OCI-LY1 (cell line): ENCODE measurements at regions not wholly inside any gene's neighbourhood (a gene's known extent, or its start where the extent isn't known, plus 50 kb on each side); places are given as distances from the start of the nearest gene placed in this dataset.

Source experiments
- H2AFZ ChIP-seq: fragments of 200-600 bp; sonication (generic), shearing (Covaris generic); 2 replicates; pipeline ENCODE4 v1.6.0; 2014; ENCODE audit warnings: antibody characterized with exemption, mild to moderate bottlenecking, low read length
- H3F3A ChIP-seq: fragments of 200-600 bp; sonication (generic), shearing (Covaris generic); 2 replicates; pipeline ENCODE4 v1.6.0; 2014; ENCODE audit warnings: mild to moderate bottlenecking, antibody characterized with exemption, low read length, moderate library complexity; ENCODE audit not compliant: insufficient read depth
- H3K27ac ChIP-seq: fragments of 200-600 bp; sonication (generic); 2 replicates; pipeline ENCODE4 v1.5.1; 2014; ENCODE audit warnings: low read length, mixed run types, mild to moderate bottlenecking, low read depth; ENCODE audit not compliant: poor library complexity, severe bottlenecking
- H3K27me3 ChIP-seq: fragments of 200-600 bp; sonication (generic); 2 replicates; pipeline ENCODE4 v1.6.0; 2014; ENCODE audit warnings: antibody characterized with exemption, mild to moderate bottlenecking, low read length, moderate library complexity; ENCODE audit not compliant: insufficient read depth
- H3K36me3 ChIP-seq: fragments of 200-600 bp; sonication (generic); 2 replicates; pipeline ENCODE4 v1.6.1; 2014; ENCODE audit warnings: mild to moderate bottlenecking, antibody characterized with exemption, low read length, moderate library complexity, mixed read lengths; ENCODE audit not compliant: insufficient read depth
- H3K4me1 ChIP-seq: fragments of 200-600 bp; sonication (generic); 2 replicates; pipeline ENCODE4 v1.5.1; 2014; ENCODE audit warnings: mild to moderate bottlenecking, low read length, moderate library complexity; ENCODE audit not compliant: insufficient read depth, severe bottlenecking
- H3K4me2 ChIP-seq: fragments of 200-600 bp; sonication (generic), shearing (Covaris generic); 2 replicates; pipeline ENCODE4 v1.6.1; 2014; ENCODE audit warnings: low read length
- H3K4me3 ChIP-seq: fragments of 200-600 bp; sonication (generic); 2 replicates; pipeline ENCODE4 v1.5.1; 2014; ENCODE audit warnings: low read length, low read depth, mild to moderate bottlenecking, mixed read lengths; ENCODE audit not compliant: poor library complexity, severe bottlenecking
- H3K79me2 ChIP-seq: fragments of 200-600 bp; shearing (Covaris generic); 2 replicates; pipeline ENCODE4 v1.6.1; 2016; ENCODE audit warnings: mixed run types, low read length, mixed read lengths; ENCODE audit not compliant: insufficient read depth
- H3K9ac ChIP-seq: fragments of 200-600 bp; sonication (generic), shearing (Covaris generic); 2 replicates; pipeline ENCODE4 v1.6.1; 2014; ENCODE audit warnings: mild to moderate bottlenecking, low read length, mixed read lengths
- H3K9me2 ChIP-seq: fragments of 200-600 bp; sonication (generic), shearing (Covaris generic); 2 replicates; pipeline ENCODE4 v1.6.1; 2014; ENCODE audit warnings: low read depth, mild to moderate bottlenecking, low read length, mixed read lengths
- H3K9me3 ChIP-seq: fragments of 200-600 bp; shearing (Covaris generic); 2 replicates; pipeline ENCODE4 v1.6.1; 2014; ENCODE audit warnings: low read length, mixed read lengths
- H4K20me1 ChIP-seq: fragments of 200-600 bp; sonication (generic), shearing (Covaris generic); 2 replicates; pipeline ENCODE4 v1.6.0; 2016; ENCODE audit warnings: mild to moderate bottlenecking, low read length; ENCODE audit not compliant: insufficient read depth
- EZH2 ChIP-seq: fragments of 200-600 bp; sonication (generic), shearing (Covaris generic); IDR thresholded peaks from 2 replicates; pipeline ENCODE4 v1.8.0; 2017; ENCODE audit warnings: borderline replicate concordance, mixed run types, mild to moderate bottlenecking, antibody characterized with exemption, low read length, moderate library complexity, mixed read lengths
- TF ChIP-seq, protein P1 (sequence below): fragments of 200-600 bp; sonication (generic), shearing (Covaris generic); IDR thresholded peaks from 2 replicates; pipeline ENCODE4 v1.5.1; 2017; ENCODE audit warnings: mild to moderate bottlenecking, antibody characterized with exemption, low read length, moderate library complexity, mixed read lengths

- H3K9ac ChIP-seq, result peak overlapping the region; percentile 4; the same call in 1 of the 2 replicates
- H2AFZ ChIP-seq, result no peak overlapping the region
- peaks cover 8% of the 10 kb centered on the region for H3F3A ChIP-seq
- H3K36me3 ChIP-seq, result no peaks in the 10 kb centered on the region
- peaks cover 74% of the 10 kb centered on the region for H3K4me1 ChIP-seq
- H3K4me2 ChIP-seq, result peak overlapping the region; percentile 38
- H3K9me3 ChIP-seq, result peaks cover 5% of the 10 kb centered on the region; the same call in 1 of the 2 replicates
- H3K27me3 ChIP-seq, result no peaks in the 10 kb centered on the region
- peak overlapping the region; percentile 91 for H3K27ac ChIP-seq
- no peak for TF ChIP-seq EZH2
- TF ChIP-seq, protein P1, sequence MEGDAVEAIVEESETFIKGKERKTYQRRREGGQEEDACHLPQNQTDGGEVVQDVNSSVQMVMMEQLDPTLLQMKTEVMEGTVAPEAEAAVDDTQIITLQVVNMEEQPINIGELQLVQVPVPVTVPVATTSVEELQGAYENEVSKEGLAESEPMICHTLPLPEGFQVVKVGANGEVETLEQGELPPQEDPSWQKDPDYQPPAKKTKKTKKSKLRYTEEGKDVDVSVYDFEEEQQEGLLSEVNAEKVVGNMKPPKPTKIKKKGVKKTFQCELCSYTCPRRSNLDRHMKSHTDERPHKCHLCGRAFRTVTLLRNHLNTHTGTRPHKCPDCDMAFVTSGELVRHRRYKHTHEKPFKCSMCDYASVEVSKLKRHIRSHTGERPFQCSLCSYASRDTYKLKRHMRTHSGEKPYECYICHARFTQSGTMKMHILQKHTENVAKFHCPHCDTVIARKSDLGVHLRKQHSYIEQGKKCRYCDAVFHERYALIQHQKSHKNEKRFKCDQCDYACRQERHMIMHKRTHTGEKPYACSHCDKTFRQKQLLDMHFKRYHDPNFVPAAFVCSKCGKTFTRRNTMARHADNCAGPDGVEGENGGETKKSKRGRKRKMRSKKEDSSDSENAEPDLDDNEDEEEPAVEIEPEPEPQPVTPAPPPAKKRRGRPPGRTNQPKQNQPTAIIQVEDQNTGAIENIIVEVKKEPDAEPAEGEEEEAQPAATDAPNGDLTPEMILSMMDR, result no peak
- H3K79me2 ChIP-seq, result no peaks in the 10 kb centered on the region
- no peaks in the 10 kb centered on the region for H4K20me1 ChIP-seq
- H3K4me3 ChIP-seq, result no peak overlapping the region
- no peaks in the 10 kb centered on the region for H3K9me2 ChIP-seq
Observed at GRCh38 chr2:12087175-12087574, 340.7 kb downstream of the LPIN1 start.

- peak overlapping the region; percentile 7; the same call in 1 of the 2 replicates for H3K4me2 ChIP-seq
- H3K4me1 ChIP-seq, result peaks cover 67% of the 10 kb centered on the region
- peak overlapping the region; percentile 91 for H3K27ac ChIP-seq
Observed at GRCh38 chr2:12087671-12088380, 341.4 kb downstream of the LPIN1 start.

DNA sequence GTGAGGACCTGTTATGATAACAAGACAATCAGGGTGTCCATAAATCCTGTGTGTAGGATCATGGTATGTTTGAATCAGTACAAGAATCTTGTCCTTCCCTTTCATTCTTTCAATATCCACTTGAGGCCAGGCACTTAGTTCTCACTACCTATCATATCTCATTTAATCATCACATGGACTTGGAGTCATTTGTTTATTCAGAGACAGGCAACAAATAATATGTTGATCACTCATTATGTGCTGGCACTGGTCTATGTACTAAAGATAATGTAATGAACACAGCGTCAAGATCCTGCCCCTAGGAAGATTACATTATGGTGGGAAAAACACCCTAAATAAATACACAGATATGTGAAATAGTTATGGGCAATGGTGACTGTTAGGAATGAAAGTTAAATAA lies 342.6 kb downstream of the LPIN1 start:
- peaks cover 55% of the 10 kb centered on the region for H3K4me1 ChIP-seq
- H3K79me2 ChIP-seq, result no peaks in the 10 kb centered on the region
- H3K9me3 ChIP-seq, result peaks cover 5% of the 10 kb centered on the region; the same call in 1 of the 2 replicates
- H3K27ac ChIP-seq, result peak overlapping the region; percentile 91
- no peak overlapping the region for H3K4me2 ChIP-seq
- no peak for TF ChIP-seq EZH2
- TF ChIP-seq, protein P1, result no peak
- H3F3A ChIP-seq, result peaks cover 8% of the 10 kb centered on the region
- no peak overlapping the region for H2AFZ ChIP-seq
- H3K9me2 ChIP-seq, result no peaks in the 10 kb centered on the region
- H4K20me1 ChIP-seq, result no peaks in the 10 kb centered on the region
- no peak overlapping the region; the same call in 1 of the 2 replicates for H3K9ac ChIP-seq
- no peaks in the 10 kb centered on the region for H3K36me3 ChIP-seq
- H3K27me3 ChIP-seq, result no peaks in the 10 kb centered on the region
- no peak overlapping the region for H3K4me3 ChIP-seq

More at GRCh38 chr2:12087671-12088380, 341.4 kb downstream of the LPIN1 start:
- Histone ChIP-seq H3K9me3 (peaks cover 5% of the 10 kb centered on the region; the same call in 1 of the 2 replicates), H3K9me2 (no peaks in the 10 kb centered on the region), H2AFZ (no peak overlapping the region), H3K9ac (no peak overlapping the region; the same call in 1 of the 2 replicates), H4K20me1 (no peaks in the 10 kb centered on the region), H3K4me3 (no peak overlapping the region), H3K36me3 (no peaks in the 10 kb centered on the region), H3F3A (peaks cover 8% of the 10 kb centered on the region), H3K27me3 (no peaks in the 10 kb centered on the region), H3K79me2 (no peaks in the 10 kb centered on the region)
- TF ChIP-seq, protein P1, result no peak
- TF ChIP-seq EZH2, result no peak
